HepG2 (cell line): ENCODE measurements at regions not wholly inside any gene's neighbourhood (a gene's known extent, or its start where the extent isn't known, plus 50 kb on each side); places are given as distances from the start of the nearest gene placed in this dataset.

Experiments
- ATAC-seq: fragments of 200-7000 bp; cut with Tn5 transposase; 3 replicates; pipeline ENCODE4 v1.9.1; 2020; ENCODE audit warnings: mild to moderate bottlenecking, moderate library complexity
- BruUV-seq: library from RNA; stranded (reverse); fragments of 400-500 nt; replicated peaks from 2 replicates; lab custom pipeline; 2021; lab: Mats Ljungman, UMichigan
- CTCF ChIA-PET: fragments of 300-600 bp; formaldehyde crosslinking; extraction: SDS; loops from one replicate; lab custom pipeline; 2021; ENCODE audit warnings: low total read pairs, inconsistent platforms, low intra/inter-chr PET ratio; lab: Yijun Ruan, JAX
- POLR2A ChIA-PET: fragments of 350-600 bp; sonication (Branson Sonifier 250); formaldehyde crosslinking; loops from one replicate; lab custom pipeline; 2020; ENCODE audit warnings: antibody characterized with exemption, inconsistent platforms; lab: Yijun Ruan, JAX
- DNase-seq: peaks from one replicate; pipeline ENCODE4 v3.0.0-alpha.2; 2015; ENCODE audit warnings: low spot score
- FAIRE-seq: peaks from 3 replicates; lab custom pipeline; 2011; peaks lifted over from hg19 to GRCh38; lab: Jason Lieb, UNC
- H2AFZ ChIP-seq: one replicate; pipeline ENCODE4 v1.6.1; 2011; ENCODE audit warnings: low read length, inconsistent platforms
- H3K27ac ChIP-seq: fragments of 300-600 bp; 3 replicates; pipeline ENCODE4 v1.8.0; 2011; ENCODE audit warnings: mixed run types, mild to moderate bottlenecking, mixed read lengths, low read length, inconsistent platforms; ENCODE audit not compliant: insufficient read depth; ENCODE audit errors: extremely low read length
- H3K27me3 ChIP-seq, 2 experiments: fragments of 200-600 bp in 1 of 2; 2 replicates in 1 of 2; 3 replicates in 1 of 2; pipeline versions ENCODE4 v1.6.0 to v1.8.0; 2011; ENCODE audit warnings: low read length in 2 of 2, mild to moderate bottlenecking in 2 of 2, moderate library complexity in 2 of 2, inconsistent platforms in 1 of 2; ENCODE audit not compliant: insufficient read depth in 2 of 2, control insufficient read depth in 1 of 2
- H3K36me3 ChIP-seq, 2 experiments: fragments of 200-600 bp in 1 of 2; replicated peaks in 1 of 2; 2 replicates in 1 of 2; 3 replicates in 1 of 2; pipeline versions ENCODE4 v1.5.1 to v1.8.0; 2011; ENCODE audit warnings: low read length in 2 of 2, inconsistent platforms in 1 of 2; ENCODE audit not compliant: insufficient read depth in 2 of 2, control insufficient read depth in 1 of 2
- H3K4me1 ChIP-seq: 2 replicates; pipeline ENCODE4 v1.5.1; 2012; ENCODE audit warnings: low read length, inconsistent platforms; ENCODE audit not compliant: insufficient read depth
- H3K4me2 ChIP-seq: 2 replicates; pipeline ENCODE4 v1.6.0; 2011; ENCODE audit warnings: low read depth, low read length, inconsistent platforms
- H3K4me3 ChIP-seq, 3 experiments: fragments of 200-600 bp in 1 of 3; sonication (generic), shearing (Covaris generic) in 1 of 3; replicated peaks in 1 of 3; 2 replicates each; pipeline ENCODE4 v1.5.1; 2011 to 2016; ENCODE audit warnings: low read length in 3 of 3, inconsistent platforms in 2 of 3, low read depth in 2 of 3, mild to moderate bottlenecking in 2 of 3, control low read depth in 1 of 3, mixed read lengths in 1 of 3; ENCODE audit not compliant: insufficient read depth in 1 of 3
- H3K79me2 ChIP-seq: one replicate; pipeline ENCODE4 v1.6.1; 2011; ENCODE audit warnings: low read length, inconsistent platforms; ENCODE audit not compliant: insufficient read depth
- H3K9ac ChIP-seq: 2 replicates; pipeline ENCODE4 v1.6.0; 2011; ENCODE audit warnings: mild to moderate bottlenecking, low read depth, low read length, inconsistent platforms; ENCODE audit not compliant: insufficient read depth
- H3K9me3 ChIP-seq: 2 replicates; pipeline ENCODE4 v1.5.1; 2012; ENCODE audit warnings: mild to moderate bottlenecking, low read length
- H4K20me1 ChIP-seq: 2 replicates; pipeline ENCODE4 v1.6.0; 2011; ENCODE audit warnings: inconsistent platforms, mild to moderate bottlenecking, low read length, moderate library complexity; ENCODE audit not compliant: insufficient read depth
- CREB1 ChIP-seq, 2 experiments: fragments of 450-650 bp in 1 of 2; IDR thresholded peaks; 2 replicates each; pipeline ENCODE4 v1.6.1; 2016 to 2017; ENCODE audit warnings: control low read depth in 1 of 2, mild to moderate bottlenecking in 1 of 2, missing compliant biosample characterization in 1 of 2, missing genetic modification characterization in 1 of 2
- PLSCR1 ChIP-seq: sonication (generic); formaldehyde crosslinking; IDR thresholded peaks from 2 replicates; pipeline ENCODE4 v1.5.0; 2020; ENCODE audit warnings: missing genetic modification reagents, mild to moderate bottlenecking, borderline replicate concordance
- WGBS: methylation state at CpG from one replicate; pipeline ENCODE4 v1.1.6; 2017; ENCODE audit warnings: low lambda C conversion rate; 5-methylcytosine and 5-hydroxymethylcytosine counted together
- in situ Hi-C: cut with HindIII; loops from 2 replicates; pipeline ENCODE4 v1.10.0; 2017; ENCODE audit warnings: low pct_unique_long_range_greater_than_20kb; ENCODE audit not compliant: extremely low pct_ligation_motif_present
- intact Hi-C: fragments of 100-400 bp; cut with micrococcal nuclease; formaldehyde crosslinking; loops from one replicate; pipeline ENCODE4 v1.10.0; 2022; ENCODE audit not compliant: unreplicated experiment
- TF ChIP-seq, protein P1 (sequence below): sonication (generic); formaldehyde crosslinking; IDR thresholded peaks from 2 replicates; pipeline ENCODE4 v1.4.0; 2020; ENCODE audit warnings: missing genetic modification reagents

DNA sequence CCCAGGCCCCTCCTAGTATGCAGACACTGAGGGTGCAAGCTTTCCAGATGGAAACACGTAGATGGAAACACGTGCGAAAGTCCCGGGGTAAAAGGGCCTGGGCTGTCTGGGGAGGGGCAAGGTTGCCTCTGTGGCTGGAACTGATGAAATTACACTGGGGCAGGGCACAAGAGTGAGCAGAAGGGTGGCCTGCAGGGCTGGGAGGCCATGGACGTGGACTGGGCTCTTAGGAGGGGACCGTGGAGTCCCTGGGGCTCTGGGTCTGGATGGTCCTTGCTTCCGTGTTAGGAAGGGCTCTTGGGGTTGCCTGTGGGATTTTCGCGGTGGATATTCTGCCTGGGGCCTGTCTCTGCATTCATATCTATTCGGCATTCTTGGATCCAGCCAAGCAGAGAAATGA lies 63.3 kb downstream of the IRX1 start:
- Histone ChIP-seq H3K4me1 (no peaks in the 10 kb centered on the region), H4K20me1 (no peaks in the 10 kb centered on the region), H2AFZ (no peak overlapping the region), H3K79me2 (no peaks in the 10 kb centered on the region), H3K4me3 (no peak overlapping the region), H3K27me3 (no peaks in the 10 kb centered on the region)
- intact Hi-C loops, result no loop called here
- in situ Hi-C loops, result no loop called here
- 29% methylated on average over 6 of the region's 10 CpGs for WGBS
- TF ChIP-seq PLSCR1 (CRISPR knock-in tag), result no peak
- TF ChIP-seq, all 625 proteins: peak for 0
- H3K27ac ChIP-seq, result no peak overlapping the region
- no peaks in the 10 kb centered on the region for H3K36me3 ChIP-seq
- BruUV-seq, result no TSS peak
- CTCF ChIA-PET, result no interaction called here
- no peaks in the 10 kb centered on the region for H3K9me3 ChIP-seq
- no peak overlapping the region for H3K4me2 ChIP-seq
- H3K9ac ChIP-seq, result no peak overlapping the region
- ATAC-seq (no peak), FAIRE-seq (no peak), DNase-seq (no peak)
- POLR2A ChIA-PET, result no interaction called here

- DNase-seq (peak; percentile 1), ATAC-seq (no peak), FAIRE-seq (peak; percentile 28)
- Histone ChIP-seq H3K9me3 (no peaks in the 10 kb centered on the region), H3K4me1 (no peaks in the 10 kb centered on the region), H3K27me3 (no peaks in the 10 kb centered on the region), H3K36me3 (no peaks in the 10 kb centered on the region), H3K9ac (no peak overlapping the region), H2AFZ (no peak overlapping the region), H4K20me1 (no peaks in the 10 kb centered on the region), H3K4me2 (no peak overlapping the region), H3K27ac (no peak overlapping the region), H3K79me2 (no peaks in the 10 kb centered on the region), H3K4me3 (no peak overlapping the region)
- ChIA-PET POLR2A (no interaction called here), CTCF (no interaction called here)
- TF ChIP-seq, protein P1, sequence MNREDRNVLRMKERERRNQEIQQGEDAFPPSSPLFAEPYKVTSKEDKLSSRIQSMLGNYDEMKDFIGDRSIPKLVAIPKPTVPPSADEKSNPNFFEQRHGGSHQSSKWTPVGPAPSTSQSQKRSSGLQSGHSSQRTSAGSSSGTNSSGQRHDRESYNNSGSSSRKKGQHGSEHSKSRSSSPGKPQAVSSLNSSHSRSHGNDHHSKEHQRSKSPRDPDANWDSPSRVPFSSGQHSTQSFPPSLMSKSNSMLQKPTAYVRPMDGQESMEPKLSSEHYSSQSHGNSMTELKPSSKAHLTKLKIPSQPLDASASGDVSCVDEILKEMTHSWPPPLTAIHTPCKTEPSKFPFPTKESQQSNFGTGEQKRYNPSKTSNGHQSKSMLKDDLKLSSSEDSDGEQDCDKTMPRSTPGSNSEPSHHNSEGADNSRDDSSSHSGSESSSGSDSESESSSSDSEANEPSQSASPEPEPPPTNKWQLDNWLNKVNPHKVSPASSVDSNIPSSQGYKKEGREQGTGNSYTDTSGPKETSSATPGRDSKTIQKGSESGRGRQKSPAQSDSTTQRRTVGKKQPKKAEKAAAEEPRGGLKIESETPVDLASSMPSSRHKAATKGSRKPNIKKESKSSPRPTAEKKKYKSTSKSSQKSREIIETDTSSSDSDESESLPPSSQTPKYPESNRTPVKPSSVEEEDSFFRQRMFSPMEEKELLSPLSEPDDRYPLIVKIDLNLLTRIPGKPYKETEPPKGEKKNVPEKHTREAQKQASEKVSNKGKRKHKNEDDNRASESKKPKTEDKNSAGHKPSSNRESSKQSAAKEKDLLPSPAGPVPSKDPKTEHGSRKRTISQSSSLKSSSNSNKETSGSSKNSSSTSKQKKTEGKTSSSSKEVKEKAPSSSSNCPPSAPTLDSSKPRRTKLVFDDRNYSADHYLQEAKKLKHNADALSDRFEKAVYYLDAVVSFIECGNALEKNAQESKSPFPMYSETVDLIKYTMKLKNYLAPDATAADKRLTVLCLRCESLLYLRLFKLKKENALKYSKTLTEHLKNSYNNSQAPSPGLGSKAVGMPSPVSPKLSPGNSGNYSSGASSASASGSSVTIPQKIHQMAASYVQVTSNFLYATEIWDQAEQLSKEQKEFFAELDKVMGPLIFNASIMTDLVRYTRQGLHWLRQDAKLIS (CRISPR knock-in tag), result no peak
- TF ChIP-seq CREB1 (IDR thresholded peaks at IDR 0.05), result peak; percentile 39
- no peak for TF ChIP-seq CREB1 (CRISPR knock-in tag; IDR thresholded peaks at IDR 0.05)
- no TSS peak for BruUV-seq
- 27% methylated on average over 8 of the region's 8 CpGs for WGBS
- in situ Hi-C loops, result no loop called here
- intact Hi-C loops, result no loop called here
These were observed 64.3 kb downstream of the IRX1 start for GRCh38 chr5:3659907-3660306.
